GM12891 (cell line): ENCODE measurements at regions not wholly inside any gene's neighbourhood (a gene's known extent, or its start where the extent isn't known, plus 50 kb on each side); places are given as distances from the start of the nearest gene placed in this dataset.

ENCODE experiments used
- POLR2A ChIP-seq: IDR thresholded peaks from 2 replicates; pipeline ENCODE4 v1.6.1; 2011; ENCODE audit warnings: low read depth, low read length, control low read depth
- POLR2AphosphoS5 ChIP-seq: IDR thresholded peaks from 2 replicates; pipeline ENCODE4 v1.6.1; 2011; ENCODE audit warnings: low read depth, low read length, control low read depth
- SPI1 ChIP-seq: IDR thresholded peaks from 2 replicates; pipeline ENCODE4 v1.6.1; 2011; ENCODE audit warnings: low read depth, low read length, control low read depth
- TAF1 ChIP-seq: IDR thresholded peaks from 2 replicates; pipeline ENCODE4 v1.6.1; 2011; ENCODE audit warnings: low read depth, low read length, control low read depth

DNA sequence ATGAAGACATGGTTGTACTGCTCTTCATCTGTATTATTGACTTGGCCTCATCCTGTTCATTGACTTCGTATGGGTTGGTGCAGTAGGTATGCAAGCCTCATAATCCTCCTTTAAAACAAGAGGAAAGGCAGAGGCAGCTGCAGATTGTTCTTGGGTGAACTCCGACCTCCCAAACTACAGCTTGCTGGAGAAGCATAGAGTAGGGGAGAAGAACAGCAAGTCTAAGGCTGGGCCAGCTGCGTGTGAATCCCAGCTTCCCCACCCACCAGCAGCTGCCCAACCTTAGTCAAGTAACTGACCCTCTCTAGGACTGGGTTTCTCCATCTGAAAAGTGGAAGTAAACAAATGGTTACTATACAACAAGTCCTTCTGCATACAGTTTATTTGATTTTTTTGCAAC lies 114.5 kb upstream of the WWC1 start:
- TF ChIP-seq POLR2AphosphoS5 (no peak), POLR2A (no peak), SPI1 (no peak), TAF1 (no peak)
